ENCODE measurements at regions not wholly inside any gene's neighbourhood (a gene's known extent, or its start where the extent isn't known, plus 50 kb on each side); places are given as distances from the start of the nearest gene placed in this dataset.

- TF ChIP-seq CTCF (conservative IDR thresholded peaks at IDR 0.05; ENCODE audit: low read depth in 2 of 2) (no peak), REST (IDR thresholded peaks at IDR 0.05; ENCODE audit: unreplicated experiment) (no peak)
These were observed 68.3 kb upstream of the SMNDC1 start (continued) for GRCh38 chr10:110373059-110373458.

- no peak for DNase-seq (ENCODE audit: low spot score)
- H3F3A ChIP-seq (replicated peaks; ENCODE audit: low read depth), result no peaks in the 10 kb centered on the region
- Mint-ChIP-seq H3K36me3 (ENCODE audit: low read depth) (no peaks in the 10 kb centered on the region), H3K4me1 (peaks cover 13% of the 10 kb centered on the region), H3K4me3 (no peak overlapping the region; the same call in 2 of the 3 replicates), H3K27me3 (ENCODE audit: insufficient read depth, low read depth, poor library complexity) (peaks cover 6% of the 10 kb centered on the region), H3K27ac (no peak overlapping the region), H3K9me3 (no peaks in the 10 kb centered on the region; the same call in 2 of the 3 replicates)
- H3K36me3 ChIP-seq (ENCODE audit: insufficient read depth), result no peaks in the 10 kb centered on the region
- no peaks in the 10 kb centered on the region; the same call in 1 of the 2 replicates for H3K9me2 ChIP-seq (ENCODE audit: insufficient read depth)
- no peak overlapping the region for H3K27ac ChIP-seq (ENCODE audit: low read depth)
- no peak overlapping the region for H3K4me3 ChIP-seq
- H3K27me3 ChIP-seq (ENCODE audit: insufficient read depth), result no peaks in the 10 kb centered on the region
- no peak overlapping the region for H2AFZ ChIP-seq
- H3K79me2 ChIP-seq (replicated peaks; ENCODE audit: insufficient read depth), result no peaks in the 10 kb centered on the region
- no peaks in the 10 kb centered on the region for H3K4me1 ChIP-seq (ENCODE audit: insufficient read depth)
- H4K20me1 ChIP-seq (replicated peaks; ENCODE audit: insufficient read depth), result no peaks in the 10 kb centered on the region
- H3K4me2 ChIP-seq, result no peak overlapping the region
- ATAC-seq, result no peak
- no peak for TF ChIP-seq EZH2 (IDR thresholded peaks at IDR 0.05; ENCODE audit: low read depth, unreplicated experiment)
- no peak for TF ChIP-seq CTCF (conservative IDR thresholded peaks at IDR 0.05; ENCODE audit: low read depth in 2 of 2)
- TF ChIP-seq EZH2phosphoT487 (IDR thresholded peaks at IDR 0.05; ENCODE audit: unreplicated experiment), result no peak
- TF ChIP-seq ZNF114 (CRISPR knock-in tag; IDR thresholded peaks at IDR 0.05), result no peak
- no peak for TF ChIP-seq ETS1 (IDR thresholded peaks at IDR 0.05)
- TF ChIP-seq ZNF331 (CRISPR knock-in tag; IDR thresholded peaks at IDR 0.05; ENCODE audit: low read depth), result no peak
- TF ChIP-seq JUNB (IDR thresholded peaks at IDR 0.05; ENCODE audit: unreplicated experiment), result no peak
- TF ChIP-seq POLR2AphosphoS5 (IDR thresholded peaks at IDR 0.05; ENCODE audit: low read depth), result no peak
- TF ChIP-seq CREB1 (CRISPR knock-in tag; IDR thresholded peaks at IDR 0.05; ENCODE audit: low read depth), result no peak
- TF ChIP-seq REST (IDR thresholded peaks at IDR 0.05; ENCODE audit: unreplicated experiment), result no peak
- no peak for TF ChIP-seq STAT1 (IDR thresholded peaks at IDR 0.05; ENCODE audit: unreplicated experiment)
These were observed 69.3 kb upstream of the SMNDC1 start for GRCh38 chr10:110373857-110374654.

All from GM23338 (cell line).